ENCODE measurements at regions not wholly inside any gene's neighbourhood (a gene's known extent, or its start where the extent isn't known, plus 50 kb on each side); places are given as distances from the start of the nearest gene placed in this dataset.

DNA sequence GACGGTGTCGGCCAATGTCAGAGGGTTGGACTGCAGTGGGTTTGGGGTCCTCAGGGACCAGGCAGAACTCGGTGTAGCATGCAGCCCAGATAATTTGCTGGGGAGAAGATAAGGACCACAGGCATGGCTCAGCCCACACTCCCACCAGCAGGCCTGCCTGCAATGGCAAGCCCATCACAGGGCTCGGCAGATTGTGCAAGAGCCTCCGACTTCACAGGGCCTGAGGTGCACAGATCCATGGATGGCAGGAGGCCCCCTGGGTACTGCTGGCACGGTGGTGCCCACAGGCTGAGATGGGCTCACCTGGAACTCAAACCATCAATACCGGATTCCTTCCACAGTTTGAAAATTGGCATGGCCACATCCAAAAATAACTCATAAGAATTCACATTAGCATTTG, 180.3 kb downstream of the TTLL2 start:
- TF ChIP-seq POLR2A (IDR thresholded peaks at IDR 0.05): no peak
- TF ChIP-seq, protein P1, sequence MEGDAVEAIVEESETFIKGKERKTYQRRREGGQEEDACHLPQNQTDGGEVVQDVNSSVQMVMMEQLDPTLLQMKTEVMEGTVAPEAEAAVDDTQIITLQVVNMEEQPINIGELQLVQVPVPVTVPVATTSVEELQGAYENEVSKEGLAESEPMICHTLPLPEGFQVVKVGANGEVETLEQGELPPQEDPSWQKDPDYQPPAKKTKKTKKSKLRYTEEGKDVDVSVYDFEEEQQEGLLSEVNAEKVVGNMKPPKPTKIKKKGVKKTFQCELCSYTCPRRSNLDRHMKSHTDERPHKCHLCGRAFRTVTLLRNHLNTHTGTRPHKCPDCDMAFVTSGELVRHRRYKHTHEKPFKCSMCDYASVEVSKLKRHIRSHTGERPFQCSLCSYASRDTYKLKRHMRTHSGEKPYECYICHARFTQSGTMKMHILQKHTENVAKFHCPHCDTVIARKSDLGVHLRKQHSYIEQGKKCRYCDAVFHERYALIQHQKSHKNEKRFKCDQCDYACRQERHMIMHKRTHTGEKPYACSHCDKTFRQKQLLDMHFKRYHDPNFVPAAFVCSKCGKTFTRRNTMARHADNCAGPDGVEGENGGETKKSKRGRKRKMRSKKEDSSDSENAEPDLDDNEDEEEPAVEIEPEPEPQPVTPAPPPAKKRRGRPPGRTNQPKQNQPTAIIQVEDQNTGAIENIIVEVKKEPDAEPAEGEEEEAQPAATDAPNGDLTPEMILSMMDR (IDR thresholded peaks at IDR 0.05): no peak
